Bronchial epithelial cell (primary cell): ENCODE measurements at regions not wholly inside any gene's neighbourhood (a gene's known extent, or its start where the extent isn't known, plus 50 kb on each side); places are given as distances from the start of the nearest gene placed in this dataset.
"Not testable (repeated sequence)": the region's sequence is repeated elsewhere in the genome, so short reads cannot be mapped to it uniquely, and the experiment has no call there.

Experiments used
- DNase-seq: peaks from one replicate; pipeline ENCODE4 v3.0.0-alpha.2; 2010; ENCODE audit warnings: low read depth
- FAIRE-seq: peaks from 2 replicates; lab custom pipeline; 2011; peaks lifted over from hg19 to GRCh38; lab: Jason Lieb, UNC
- H3K27me3 ChIP-seq: 2 replicates; pipeline ENCODE4 v1.5.1; 2011; ENCODE audit warnings: low read length; ENCODE audit not compliant: control insufficient read depth, insufficient read depth
- H3K36me3 ChIP-seq: 2 replicates; pipeline ENCODE4 v1.5.1; 2011; ENCODE audit warnings: low read length; ENCODE audit not compliant: control insufficient read depth, insufficient read depth
- H3K4me3 ChIP-seq: 2 replicates; pipeline ENCODE4 v1.5.1; 2011; ENCODE audit warnings: mild to moderate bottlenecking, low read depth, low read length, control low read depth
- TF ChIP-seq, protein P1 (sequence below): IDR thresholded peaks from 2 replicates; pipeline ENCODE4 v1.5.1; 2011; ENCODE audit warnings: mild to moderate bottlenecking, moderate library complexity, low read length, control low read depth, inconsistent platforms; ENCODE audit not compliant: insufficient read depth, severe bottlenecking

DNA sequence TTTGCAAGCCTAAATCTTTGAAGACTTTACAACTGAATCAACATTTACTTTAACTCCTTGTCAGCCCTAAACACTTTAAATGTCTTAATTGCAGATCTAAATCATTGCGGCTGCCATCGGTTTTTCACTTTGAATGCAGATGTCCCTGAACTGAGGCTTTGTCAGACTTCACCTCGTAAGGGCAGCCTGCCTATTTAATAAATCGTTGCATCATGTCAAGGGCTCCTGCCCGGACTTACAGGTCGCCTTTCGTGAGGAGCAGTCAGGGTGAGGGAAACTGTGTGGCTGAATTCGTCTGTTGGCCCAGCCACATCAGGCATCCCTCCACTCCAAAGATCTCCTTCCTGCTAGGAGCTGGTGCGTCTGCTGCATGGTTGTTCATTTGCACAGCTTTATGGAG, 368.2 kb upstream of the NPVF start:
- no peak for DNase-seq
- FAIRE-seq = no peak
- Histone ChIP-seq H3K36me3 (no peaks in the 10 kb centered on the region), H3K27me3 (no peaks in the 10 kb centered on the region), H3K4me3 (no peak overlapping the region)
- TF ChIP-seq, protein P1, sequence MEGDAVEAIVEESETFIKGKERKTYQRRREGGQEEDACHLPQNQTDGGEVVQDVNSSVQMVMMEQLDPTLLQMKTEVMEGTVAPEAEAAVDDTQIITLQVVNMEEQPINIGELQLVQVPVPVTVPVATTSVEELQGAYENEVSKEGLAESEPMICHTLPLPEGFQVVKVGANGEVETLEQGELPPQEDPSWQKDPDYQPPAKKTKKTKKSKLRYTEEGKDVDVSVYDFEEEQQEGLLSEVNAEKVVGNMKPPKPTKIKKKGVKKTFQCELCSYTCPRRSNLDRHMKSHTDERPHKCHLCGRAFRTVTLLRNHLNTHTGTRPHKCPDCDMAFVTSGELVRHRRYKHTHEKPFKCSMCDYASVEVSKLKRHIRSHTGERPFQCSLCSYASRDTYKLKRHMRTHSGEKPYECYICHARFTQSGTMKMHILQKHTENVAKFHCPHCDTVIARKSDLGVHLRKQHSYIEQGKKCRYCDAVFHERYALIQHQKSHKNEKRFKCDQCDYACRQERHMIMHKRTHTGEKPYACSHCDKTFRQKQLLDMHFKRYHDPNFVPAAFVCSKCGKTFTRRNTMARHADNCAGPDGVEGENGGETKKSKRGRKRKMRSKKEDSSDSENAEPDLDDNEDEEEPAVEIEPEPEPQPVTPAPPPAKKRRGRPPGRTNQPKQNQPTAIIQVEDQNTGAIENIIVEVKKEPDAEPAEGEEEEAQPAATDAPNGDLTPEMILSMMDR = no peak

DNA sequence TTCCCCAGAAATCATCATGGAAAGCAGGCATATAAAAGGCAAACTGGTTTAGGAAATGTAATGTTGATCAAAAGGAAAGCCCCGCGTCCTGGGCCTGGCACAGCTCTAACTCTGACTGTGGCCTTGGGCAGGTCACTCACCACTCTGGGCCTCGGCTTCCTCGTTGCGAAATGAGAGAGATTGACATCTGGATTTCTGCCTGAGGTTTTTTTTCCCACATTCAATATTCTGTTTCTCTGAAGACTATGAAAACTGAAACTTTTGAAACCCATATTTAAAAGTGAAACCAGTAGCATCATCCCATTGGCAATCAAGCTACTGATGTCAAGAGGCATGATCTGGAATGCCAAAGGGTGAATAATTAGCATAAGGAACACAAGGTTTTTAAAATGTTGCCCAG, 369.7 kb upstream of the NPVF start:
- FAIRE-seq = no peak
- TF ChIP-seq, protein P1 = no peak
- Histone ChIP-seq H3K27me3 (no peaks in the 10 kb centered on the region), H3K36me3 (no peaks in the 10 kb centered on the region), H3K4me3 (no peak overlapping the region)
- peak; percentile 4 for DNase-seq

DNA sequence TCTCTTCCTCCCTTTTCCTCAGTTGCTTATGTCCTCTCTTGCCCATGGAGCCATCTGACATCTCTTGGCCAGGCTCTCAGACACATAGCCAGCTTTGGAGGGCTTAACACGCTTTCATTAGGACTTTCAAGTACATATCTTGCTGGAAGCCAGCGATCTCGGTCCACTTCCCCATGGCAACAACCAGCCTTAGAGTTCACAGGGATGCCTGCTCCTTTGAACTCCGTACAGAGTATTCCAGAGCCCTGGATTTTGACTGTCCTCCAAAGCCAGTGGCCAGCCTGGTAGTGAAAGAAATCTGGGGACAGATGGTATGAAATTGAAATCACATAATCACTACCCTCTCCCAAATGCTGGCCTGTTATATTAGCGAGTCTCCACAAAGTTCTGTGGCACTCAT, 370.5 kb upstream of the NPVF start:
- TF ChIP-seq, protein P1 = no peak
- no peak for FAIRE-seq
- no peaks in the 10 kb centered on the region for H3K27me3 ChIP-seq

DNA sequence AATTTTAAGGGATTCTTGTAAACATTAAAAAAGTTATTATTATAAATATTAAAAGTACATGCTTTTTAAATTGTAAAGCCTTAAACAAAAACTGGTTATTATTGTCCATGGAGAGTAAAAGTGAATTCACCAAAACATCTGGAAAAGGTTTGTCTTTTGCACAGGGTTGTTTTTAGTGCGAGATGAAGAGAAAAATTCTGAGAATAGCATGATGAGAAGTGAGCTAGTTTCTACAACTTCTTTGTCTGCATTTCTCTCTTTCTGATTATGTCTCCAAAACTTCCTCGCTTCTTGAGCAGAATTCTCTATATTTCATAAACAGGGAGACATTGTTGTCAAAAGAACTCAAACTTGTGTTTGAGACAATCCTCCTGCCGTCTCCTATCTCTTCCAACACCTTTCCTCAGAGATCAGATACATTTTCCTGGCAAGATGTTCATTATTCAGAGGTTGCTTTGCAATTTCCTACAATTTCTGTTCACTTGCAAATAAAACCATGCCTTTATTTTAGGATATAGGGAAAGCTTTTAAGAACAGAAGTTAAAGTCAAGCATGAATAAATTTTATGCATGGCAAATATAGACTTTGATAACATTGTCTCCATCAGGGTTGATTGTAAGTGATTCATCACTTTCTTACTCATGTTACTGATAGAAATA, 372.1 kb upstream of the NPVF start:
- DNase-seq (no peak), FAIRE-seq (no peak)
- no peak overlapping the region for H3K4me3 ChIP-seq
- no peaks in the 10 kb centered on the region for H3K36me3 ChIP-seq
- H3K27me3 ChIP-seq = no peaks in the 10 kb centered on the region
- TF ChIP-seq, protein P1 = no peak

More for the DNA sequence above, 370.5 kb upstream of the NPVF start:
- Histone ChIP-seq H3K4me3 (no peak overlapping the region), H3K36me3 (no peaks in the 10 kb centered on the region)
- no peak for DNase-seq

DNA sequence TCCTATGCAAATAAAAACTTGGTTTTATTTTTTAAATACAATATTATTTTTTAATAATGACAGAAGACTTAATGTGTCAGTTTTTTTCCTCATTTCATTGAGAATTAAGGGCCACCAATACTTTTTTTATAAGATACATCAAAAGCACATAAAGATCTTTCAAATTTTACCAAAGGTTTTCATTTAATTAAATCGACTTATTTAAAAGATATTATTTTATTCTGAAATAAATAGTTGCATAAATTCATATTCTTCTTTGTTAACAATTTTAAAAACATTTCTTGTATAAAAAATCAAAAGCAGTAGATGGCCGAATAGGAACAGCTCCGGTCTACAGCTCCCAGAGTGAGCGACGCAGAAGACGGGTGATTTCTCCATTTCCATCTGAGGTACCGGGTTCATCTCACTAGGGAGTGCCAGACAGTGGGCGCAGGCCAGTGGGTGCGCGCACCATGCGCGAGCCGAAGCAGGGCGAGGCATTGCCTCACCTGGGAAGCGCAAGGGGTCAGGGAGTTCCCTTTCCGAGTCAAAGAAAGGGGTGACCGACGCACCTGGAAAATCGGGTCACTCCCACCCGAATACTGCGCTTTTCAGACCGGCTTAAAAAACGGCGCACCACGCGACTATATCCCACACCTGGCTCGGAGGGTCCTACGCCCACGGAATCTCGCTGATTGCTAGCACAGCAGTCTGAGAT, 374.6 kb upstream of the NPVF start:
- H3K27me3 ChIP-seq, FAIRE-seq, H3K36me3 ChIP-seq: not testable (repeated sequence)
- H3K4me3 ChIP-seq = peak overlapping the region; percentile 33
- peak; percentile 3 for DNase-seq

DNA sequence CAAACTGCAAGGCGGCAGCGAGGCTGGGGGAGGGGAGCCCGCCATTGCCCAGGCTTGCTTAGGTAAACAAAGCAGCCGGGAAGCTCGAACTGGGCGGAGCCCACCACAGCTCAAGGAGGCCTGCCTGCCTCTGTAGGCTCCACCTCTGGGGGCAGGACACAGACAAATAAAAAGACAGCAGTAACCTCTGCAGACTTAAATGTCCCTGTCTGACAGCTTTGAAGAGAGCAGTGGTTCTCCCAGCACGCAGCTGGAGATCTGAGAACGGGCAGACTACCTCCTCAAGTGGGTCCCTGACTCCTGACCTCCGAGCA, 375.1 kb upstream of the NPVF start:
- FAIRE-seq = not testable (repeated sequence)

DNA sequence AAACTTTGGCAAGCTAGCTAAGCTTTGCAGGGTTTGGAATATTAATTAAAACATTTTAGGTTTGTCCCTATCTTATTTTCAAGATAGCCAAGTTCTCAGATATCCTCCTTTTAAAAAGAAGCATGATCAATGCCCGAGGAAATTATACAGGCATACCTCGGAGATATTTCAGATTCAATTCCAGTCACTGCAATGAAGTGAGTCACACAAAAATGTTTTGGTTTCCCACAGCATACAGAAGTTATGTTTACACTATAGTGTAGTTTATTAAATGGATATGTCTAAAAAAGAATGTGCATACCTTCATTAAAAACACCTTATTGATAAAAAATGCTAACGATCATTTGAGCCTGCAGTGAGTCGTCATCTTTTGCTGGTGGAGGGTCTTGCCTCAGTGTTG, 382.9 kb upstream of the NPVF start:
- FAIRE-seq (no peak), DNase-seq (no peak)
- H3K27me3 ChIP-seq = no peaks in the 10 kb centered on the region
- no peaks in the 10 kb centered on the region for H3K36me3 ChIP-seq
- H3K4me3 ChIP-seq = no peak overlapping the region
- TF ChIP-seq, protein P1 = no peak

More for the DNA sequence above, 375.1 kb upstream of the NPVF start:
- not testable (repeated sequence) for DNase-seq, H3K27me3 ChIP-seq, H3K36me3 ChIP-seq
- H3K4me3 ChIP-seq = peak overlapping the region; percentile 33
